Kasumi-1 (cell line): ENCODE measurements at regions not wholly inside any gene's neighbourhood (a gene's known extent, or its start where the extent isn't known, plus 50 kb on each side); places are given as distances from the start of the nearest gene placed in this dataset.

ENCODE experiments used
- DNase-seq, 2 experiments: peaks; one replicate each; lab custom pipeline; 2025; lab: John Stamatoyannopoulos, UW

- DNase-seq: no peak
These were observed 549.1 kb downstream of the CSNK1G3 start for GRCh38 chr5:124061068-124061430.

DNA sequence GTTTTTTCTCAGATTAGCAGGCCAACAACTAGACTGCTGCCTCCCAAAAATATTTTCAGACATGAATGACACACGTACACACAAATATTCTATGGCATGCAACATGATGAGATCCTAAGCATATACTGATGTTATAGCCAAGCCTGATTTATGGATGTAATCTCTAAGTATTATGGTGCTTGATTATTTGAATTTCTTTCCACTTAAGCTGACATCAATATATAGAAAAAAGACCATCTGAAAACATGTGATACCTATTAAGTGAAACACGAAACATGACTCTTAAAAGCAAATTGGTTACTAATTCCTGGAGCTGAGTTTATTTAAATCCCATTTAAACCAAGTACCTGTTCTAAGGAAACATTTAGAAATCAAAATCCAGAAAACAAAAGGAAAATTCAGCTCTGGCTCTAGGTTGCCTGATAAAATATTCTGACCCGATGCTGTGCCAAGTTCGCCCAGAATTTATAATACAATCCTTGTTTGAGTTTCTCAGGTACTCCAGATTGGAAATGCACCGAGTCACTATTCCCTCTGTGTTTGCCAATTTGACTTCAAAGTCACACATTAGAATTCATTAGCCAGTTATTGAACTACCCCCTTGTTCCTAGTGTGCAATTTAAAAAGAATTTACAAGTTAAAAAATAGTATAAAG, 548.6 kb downstream of the CSNK1G3 start:
- no peak for DNase-seq

DNA sequence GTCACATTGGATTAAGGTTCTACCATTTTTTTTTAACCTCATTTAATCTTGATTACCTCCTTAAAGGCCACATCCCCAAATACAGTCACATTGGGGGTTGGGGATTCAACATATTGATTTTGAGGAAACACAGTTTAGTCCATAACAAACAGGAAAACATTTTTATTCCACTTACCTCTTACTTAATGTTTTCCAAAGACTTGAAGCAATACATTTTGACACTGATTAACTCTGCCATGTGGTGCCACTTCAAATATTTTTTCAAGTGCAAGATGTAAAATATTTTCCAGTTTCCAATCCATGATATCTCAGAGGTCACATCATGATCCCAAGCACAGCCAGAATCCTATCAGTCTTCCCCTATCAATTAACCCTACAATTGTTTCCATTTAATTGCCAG, 548.0 kb downstream of the CSNK1G3 start:
- no peak for DNase-seq

- DNase-seq: no peak
These were observed 547.2 kb downstream of the CSNK1G3 start for GRCh38 chr5:124059200-124059599.

- DNase-seq: peak; percentile 72 to 84
These were observed 545.8 kb downstream of the CSNK1G3 start for GRCh38 chr5:124057724-124058231.

DNA sequence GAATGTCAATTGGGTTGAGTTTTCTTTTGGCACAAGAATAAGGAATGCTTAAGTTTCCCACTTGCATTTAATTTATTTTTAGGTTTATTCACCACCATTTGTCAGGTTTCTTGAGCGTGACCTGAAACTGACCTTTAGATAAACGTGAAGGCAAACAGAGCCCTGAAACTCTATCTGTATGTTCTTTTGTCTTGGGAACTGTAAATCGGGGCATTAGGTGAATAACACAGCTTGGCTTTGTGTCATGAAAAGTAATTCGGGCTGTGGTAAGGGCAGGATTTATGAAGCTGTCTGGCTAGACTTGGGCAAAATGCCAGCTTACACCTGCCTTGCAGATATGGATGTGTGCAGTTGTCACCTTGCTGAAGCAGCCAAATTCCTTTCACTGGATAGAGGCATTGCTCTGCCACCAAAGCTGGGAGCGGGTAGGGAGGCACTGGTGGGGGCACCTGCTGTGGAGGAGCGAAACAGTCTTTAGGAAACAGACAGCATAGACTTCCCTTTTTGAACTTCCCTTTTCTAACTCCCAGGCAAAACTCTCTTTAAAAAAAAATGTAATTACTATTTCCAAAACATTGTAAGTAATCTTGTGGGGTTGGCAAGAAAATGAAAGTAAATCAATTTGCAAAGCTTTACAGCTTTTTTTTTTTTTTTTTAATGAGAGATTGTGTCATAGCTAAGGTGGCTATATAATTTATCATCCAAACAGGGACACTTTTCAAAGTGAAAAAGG, 545.2 kb downstream of the CSNK1G3 start:
- DNase-seq: peak; percentile 98 to 99

DNA sequence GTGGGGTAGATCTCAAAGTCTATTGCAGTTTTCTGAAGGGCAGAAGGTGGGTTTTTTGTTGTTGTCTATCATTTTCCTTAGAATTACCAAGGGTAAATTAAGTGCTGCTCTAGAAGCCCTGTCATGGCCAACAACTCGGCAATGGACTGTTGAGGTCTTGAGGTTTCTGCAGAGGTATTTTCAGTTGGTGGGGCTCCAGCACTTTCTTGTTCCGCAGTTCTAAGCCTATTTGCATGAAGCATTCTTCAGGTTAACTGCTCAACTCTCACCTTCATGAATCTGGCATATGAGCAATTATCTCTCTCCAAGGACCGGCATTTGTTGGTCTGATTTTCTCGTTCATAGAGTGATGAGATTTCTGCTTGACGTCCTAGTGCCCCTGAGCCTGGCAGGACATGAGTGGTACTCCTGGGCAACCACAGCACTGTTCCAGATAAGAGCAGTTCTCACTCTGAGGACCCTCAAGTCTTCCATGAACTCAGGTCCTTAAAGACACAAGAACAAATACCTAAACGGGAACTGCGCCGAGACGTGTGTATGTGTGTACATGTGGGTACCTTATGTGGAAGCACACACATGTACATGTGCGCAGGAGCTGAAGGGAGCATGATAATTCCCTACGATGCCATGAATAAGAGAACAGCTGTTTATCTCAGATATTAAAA, 544.5 kb downstream of the CSNK1G3 start:
- no peak for DNase-seq

- DNase-seq: no peak
These were observed 543.8 kb downstream of the CSNK1G3 start for GRCh38 chr5:124055751-124056150.

DNA sequence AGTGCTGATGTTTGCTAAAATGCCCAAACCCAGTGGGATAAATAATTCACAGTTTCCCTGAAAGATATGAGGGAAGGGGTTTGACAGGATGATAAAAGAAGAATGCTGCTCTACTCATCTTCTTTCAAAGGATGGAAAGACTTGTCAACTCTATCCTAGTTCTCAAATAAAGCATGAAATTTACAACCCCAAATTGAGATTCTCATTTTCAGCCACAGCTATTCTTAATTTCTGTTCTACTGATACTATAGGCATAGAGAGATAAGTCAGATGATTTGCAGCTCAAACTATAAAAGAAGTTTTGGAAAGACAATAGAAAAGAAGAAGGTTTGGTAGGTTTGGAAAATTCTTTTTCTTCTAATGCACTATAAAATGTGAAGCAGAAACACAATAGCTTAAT, 542.6 kb downstream of the CSNK1G3 start:
- no peak for DNase-seq

GRCh38 chr5:124053340-124053739, 541.4 kb downstream of the CSNK1G3 start:
- DNase-seq: no peak

GRCh38 chr5:124052201-124052600, 540.2 kb downstream of the CSNK1G3 start:
- no peak for DNase-seq

DNA sequence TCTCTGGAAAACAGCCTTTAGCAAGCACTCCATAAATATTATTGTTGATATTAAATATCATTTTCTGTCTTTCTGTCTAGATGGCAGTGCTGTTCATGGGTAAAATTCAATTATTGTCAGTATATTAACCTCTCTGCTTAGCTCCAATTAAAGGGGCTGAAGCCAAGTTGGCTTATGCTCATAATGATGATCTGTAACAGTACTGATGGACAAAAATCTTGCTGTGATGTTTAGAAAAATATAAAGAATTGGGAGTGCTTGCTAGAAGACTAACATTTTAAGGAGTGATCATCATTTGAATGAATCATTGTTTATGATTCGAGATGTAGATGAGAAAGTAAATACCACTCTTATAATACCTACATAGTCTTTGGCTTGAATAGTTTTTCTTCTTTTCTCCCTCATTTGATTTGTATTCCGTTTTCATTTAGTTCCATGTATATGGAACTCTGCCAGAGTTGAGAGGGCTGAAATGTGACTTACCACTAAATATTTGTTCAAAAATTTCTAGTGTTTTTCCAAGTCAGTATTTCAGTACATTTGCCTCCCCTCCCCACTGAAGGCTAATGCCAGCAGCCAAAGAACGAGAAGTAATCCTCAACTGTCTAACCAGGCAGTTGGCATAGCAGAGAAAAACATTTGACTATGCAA, 538.3 kb downstream of the CSNK1G3 start:
- DNase-seq: no peak

DNA sequence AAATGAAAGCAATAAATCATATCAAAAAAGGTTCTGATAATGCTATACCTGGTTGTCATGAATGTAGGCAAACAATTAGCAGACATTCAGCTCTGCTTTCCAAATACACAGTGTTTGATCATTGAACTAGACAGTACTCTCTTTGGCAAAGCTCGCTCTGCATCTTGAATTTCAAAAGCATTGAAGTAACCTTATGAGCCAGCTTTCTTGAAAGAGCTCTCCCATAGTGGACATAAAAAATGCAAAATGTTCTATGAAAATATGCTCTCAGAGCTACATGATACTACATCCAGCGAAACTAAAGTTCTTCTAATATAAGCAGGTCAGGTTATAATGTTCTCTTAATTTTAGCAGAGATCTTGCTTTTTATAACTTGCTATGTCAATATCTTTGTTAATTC, 533.4 kb downstream of the CSNK1G3 start:
- no peak for DNase-seq

DNA sequence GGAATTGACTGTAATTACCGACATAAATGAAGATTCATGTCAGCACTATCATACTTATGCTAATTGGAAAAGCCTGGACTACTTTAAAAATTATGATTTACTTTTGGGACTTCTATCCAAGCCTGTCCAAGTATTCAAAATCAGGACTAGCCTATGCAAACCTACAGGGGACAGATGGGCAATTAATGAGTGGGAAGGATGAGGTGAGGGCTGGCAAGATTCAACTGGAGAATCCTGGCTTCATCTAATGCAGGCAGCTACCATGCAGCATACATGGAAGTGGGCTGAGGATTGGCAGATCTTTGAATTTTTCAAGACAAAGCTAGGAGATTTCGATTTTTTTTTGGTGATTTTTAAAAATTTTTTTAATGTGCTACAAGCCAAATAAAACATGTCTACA, 532.6 kb downstream of the CSNK1G3 start:
- no peak for DNase-seq

- DNase-seq: peak; percentile 47
These were observed 531.5 kb downstream of the CSNK1G3 start for GRCh38 chr5:124043456-124043855.

GRCh38 chr5:124040799-124041198, 528.8 kb downstream of the CSNK1G3 start:
- no peak for DNase-seq

DNA sequence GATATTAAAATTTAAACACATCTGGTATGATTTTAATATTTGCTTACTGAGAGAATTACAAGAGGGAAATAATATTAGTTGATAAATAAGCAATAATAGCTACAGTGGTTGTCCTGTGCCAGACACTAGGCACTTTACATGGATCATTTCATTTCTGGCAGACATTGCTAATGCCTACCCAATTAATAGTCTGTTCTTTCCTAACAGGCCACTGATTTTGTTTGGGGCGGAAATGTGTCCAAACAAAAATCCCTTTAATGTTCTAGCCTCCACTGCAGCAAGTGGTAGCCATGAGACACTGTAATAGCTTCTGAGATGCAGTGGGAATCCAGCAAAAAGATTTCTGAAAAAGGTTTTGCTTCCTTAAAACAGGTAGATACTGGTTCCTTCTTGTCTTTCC, 527.4 kb downstream of the CSNK1G3 start:
- no peak for DNase-seq

- DNase-seq: no peak
These were observed 524.8 kb downstream of the CSNK1G3 start for GRCh38 chr5:124036786-124037185.

DNA sequence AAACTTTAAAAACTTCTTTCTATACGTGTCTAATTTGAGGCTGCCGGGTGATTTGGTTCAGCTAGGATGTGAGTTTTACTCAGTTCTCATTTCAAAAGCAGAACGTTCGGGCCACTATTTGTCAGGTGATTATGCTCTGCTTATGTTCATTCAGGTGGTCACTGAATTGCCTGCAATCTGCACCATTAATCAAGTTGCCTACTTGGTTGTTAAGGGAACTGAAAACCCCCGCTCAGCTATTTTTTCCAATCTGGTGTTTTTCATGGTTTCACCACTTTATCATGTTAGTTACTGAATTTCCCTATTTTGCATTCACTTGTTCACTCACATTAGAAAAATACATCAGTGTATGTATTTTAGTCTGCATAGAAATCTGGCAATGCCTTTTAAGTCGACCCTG, 523.0 kb downstream of the CSNK1G3 start:
- no peak for DNase-seq

GRCh38 chr5:124034083-124034700, 522.2 kb downstream of the CSNK1G3 start:
- DNase-seq: peak in 1 of 2 experiments; percentile 26

GRCh38 chr5:124030043-124030491, 518.1 kb downstream of the CSNK1G3 start:
- no peak for DNase-seq

DNA sequence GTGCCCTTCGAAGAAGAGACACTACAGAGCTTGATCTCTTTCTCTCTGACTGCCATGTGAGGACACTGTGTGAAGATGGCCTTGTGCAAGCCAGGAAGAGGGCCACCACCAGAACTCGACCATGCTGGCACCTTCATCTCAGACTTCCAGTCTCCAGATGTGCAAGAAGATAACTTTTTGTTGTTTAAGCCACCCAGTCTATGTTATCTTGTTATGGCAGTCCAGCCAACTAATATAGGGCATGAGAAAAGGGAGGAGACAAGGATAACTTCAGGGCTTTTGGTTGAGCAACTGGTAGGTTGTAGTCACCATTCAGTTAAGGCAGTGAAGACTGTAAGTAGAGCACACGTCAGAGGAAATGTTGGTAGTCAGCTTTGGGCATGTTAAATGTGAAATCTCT, 515.5 kb downstream of the CSNK1G3 start:
- DNase-seq: no peak
